ENCODE measurements at regions not wholly inside any gene's neighbourhood (a gene's known extent, or its start where the extent isn't known, plus 50 kb on each side); places are given as distances from the start of the nearest gene placed in this dataset.

GRCh38 chr1:164948101-164948500 is 389.1 kb downstream of the PBX1 start:
- no peak for DNase-seq (ENCODE audit: low spot score)

GRCh38 chr1:164937291-164937690 is 378.3 kb downstream of the PBX1 start:
- DNase-seq (ENCODE audit: low spot score): no peak

GRCh38 chr1:164932580-164932979 is 373.6 kb downstream of the PBX1 start:
- no peak for DNase-seq (ENCODE audit: low spot score)

- no peak for DNase-seq (ENCODE audit: low spot score)
Observed at GRCh38 chr1:164930833-164931232, 371.8 kb downstream of the PBX1 start.

GRCh38 chr1:164930241-164930640 is 371.3 kb downstream of the PBX1 start:
- DNase-seq (ENCODE audit: low spot score): no peak

- no peak for DNase-seq (ENCODE audit: low spot score)
Observed at GRCh38 chr1:164928232-164928812, 369.3 kb downstream of the PBX1 start.

- no peak for DNase-seq (ENCODE audit: low spot score)
Observed at GRCh38 chr1:164926107-164926506, 367.1 kb downstream of the PBX1 start.

GRCh38 chr1:164922585-164922984 is 363.6 kb downstream of the PBX1 start:
- no peak for DNase-seq (ENCODE audit: low spot score)

GRCh38 chr1:164921493-164921892 is 362.5 kb downstream of the PBX1 start:
- no peak for DNase-seq (ENCODE audit: low spot score)

GRCh38 chr1:164918140-164918539 is 359.2 kb downstream of the PBX1 start:
- DNase-seq (ENCODE audit: low spot score): no peak

- DNase-seq (ENCODE audit: low spot score): peak; percentile 20
Observed at GRCh38 chr1:164914208-164914607, 355.2 kb downstream of the PBX1 start.

GRCh38 chr1:164912290-164912689 is 353.3 kb downstream of the PBX1 start:
- no peak for DNase-seq (ENCODE audit: low spot score)

- DNase-seq (ENCODE audit: low spot score): no peak
Observed at GRCh38 chr1:164910671-164911070, 351.7 kb downstream of the PBX1 start.

GRCh38 chr1:164907666-164908065 is 348.7 kb downstream of the PBX1 start:
- DNase-seq (ENCODE audit: low spot score): no peak

- DNase-seq (ENCODE audit: low spot score): no peak
Observed at GRCh38 chr1:164905869-164906268, 346.9 kb downstream of the PBX1 start.

- no peak for DNase-seq (ENCODE audit: low spot score)
Observed at GRCh38 chr1:164902491-164902890, 343.5 kb downstream of the PBX1 start.
